B cell (primary cell): ENCODE measurements at regions not wholly inside any gene's neighbourhood (a gene's known extent, or its start where the extent isn't known, plus 50 kb on each side); places are given as distances from the start of the nearest gene placed in this dataset.
"Not testable (repeated sequence)": the region's sequence is repeated elsewhere in the genome, so short reads cannot be mapped to it uniquely, and the experiment has no call there.

Source experiments
- CTCF ChIP-seq: fragments of 200-600 bp; IDR thresholded peaks from one replicate; pipeline ENCODE4 v1.8.0; 2022; ENCODE audit warnings: antibody characterized with exemption, mild to moderate bottlenecking
- EZH2 ChIP-seq: IDR thresholded peaks from 2 replicates; pipeline ENCODE4 v1.6.1; 2012; ENCODE audit warnings: borderline replicate concordance, low read depth, mild to moderate bottlenecking, moderate library complexity, low read length; ENCODE audit not compliant: insufficient read depth, poor library complexity, severe bottlenecking

GRCh38 chr4:66928881-66929280, 616.4 kb downstream of the CENPC start:
- TF ChIP-seq EZH2, CTCF: not testable (repeated sequence)
